ENCODE measurements at regions not wholly inside any gene's neighbourhood (a gene's known extent, or its start where the extent isn't known, plus 50 kb on each side); places are given as distances from the start of the nearest gene placed in this dataset.

DNA sequence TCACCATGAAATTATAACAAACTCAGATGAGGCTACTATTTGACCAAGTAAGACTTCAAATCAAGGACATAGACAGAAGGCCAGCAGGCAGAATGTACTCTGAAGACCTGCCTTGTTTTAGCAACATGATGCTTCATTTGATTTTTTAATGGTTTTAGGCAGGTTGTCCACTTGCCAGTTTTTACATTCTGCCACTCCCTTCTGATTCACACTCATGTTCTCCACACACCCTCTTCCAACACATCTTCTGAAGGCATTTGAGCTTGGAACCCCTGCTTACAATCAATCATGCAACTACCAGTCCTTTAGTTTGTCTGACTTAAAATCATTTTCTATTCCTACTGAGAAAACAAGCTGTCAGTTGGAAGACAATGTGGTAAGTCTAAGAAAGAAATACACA is 114.9 kb upstream of the SMIM31 start:
- TF ChIP-seq EZH2phosphoT487 (IDR thresholded peaks at IDR 0.05; ENCODE audit: borderline replicate concordance, low read depth, low read length): no peak
- TF ChIP-seq, protein P1, sequence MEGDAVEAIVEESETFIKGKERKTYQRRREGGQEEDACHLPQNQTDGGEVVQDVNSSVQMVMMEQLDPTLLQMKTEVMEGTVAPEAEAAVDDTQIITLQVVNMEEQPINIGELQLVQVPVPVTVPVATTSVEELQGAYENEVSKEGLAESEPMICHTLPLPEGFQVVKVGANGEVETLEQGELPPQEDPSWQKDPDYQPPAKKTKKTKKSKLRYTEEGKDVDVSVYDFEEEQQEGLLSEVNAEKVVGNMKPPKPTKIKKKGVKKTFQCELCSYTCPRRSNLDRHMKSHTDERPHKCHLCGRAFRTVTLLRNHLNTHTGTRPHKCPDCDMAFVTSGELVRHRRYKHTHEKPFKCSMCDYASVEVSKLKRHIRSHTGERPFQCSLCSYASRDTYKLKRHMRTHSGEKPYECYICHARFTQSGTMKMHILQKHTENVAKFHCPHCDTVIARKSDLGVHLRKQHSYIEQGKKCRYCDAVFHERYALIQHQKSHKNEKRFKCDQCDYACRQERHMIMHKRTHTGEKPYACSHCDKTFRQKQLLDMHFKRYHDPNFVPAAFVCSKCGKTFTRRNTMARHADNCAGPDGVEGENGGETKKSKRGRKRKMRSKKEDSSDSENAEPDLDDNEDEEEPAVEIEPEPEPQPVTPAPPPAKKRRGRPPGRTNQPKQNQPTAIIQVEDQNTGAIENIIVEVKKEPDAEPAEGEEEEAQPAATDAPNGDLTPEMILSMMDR (conservative IDR thresholded peaks at IDR 0.05; ENCODE audit: low read length): no peak

All from OCI-LY7 (cell line).